HCT116 (cell line): ENCODE measurements at regions not wholly inside any gene's neighbourhood (a gene's known extent, or its start where the extent isn't known, plus 50 kb on each side); places are given as distances from the start of the nearest gene placed in this dataset.

Experiments used
- ATAC-seq: fragments of 200-7000 bp; cut with Tn5 transposase; 2 replicates; pipeline ENCODE4 v1.9.1; 2020; ENCODE audit warnings: mild to moderate bottlenecking, moderate library complexity
- BruUV-seq: library from RNA; stranded (reverse); fragments of 400-500 nt; replicated peaks from 2 replicates; lab custom pipeline; 2021; lab: Mats Ljungman, UMichigan
- CTCF ChIA-PET: fragments of 300-600 bp; sonication (Branson Sonifier 250); formaldehyde crosslinking; loops from one replicate; lab custom pipeline; 2021; ENCODE audit warnings: antibody characterized with exemption; lab: Charles Lee
- POLR2A ChIA-PET: fragments of 300-600, 350-600 bp; sonication (Branson Sonifier 250); formaldehyde crosslinking; loops from one replicate; lab custom pipeline; 2021; ENCODE audit warnings: antibody characterized with exemption; lab: Charles Lee
- RAD21 ChIA-PET, 2 experiments: fragments of 300-600 bp; sonication (Branson Sonifier 250); formaldehyde crosslinking; loops; one replicate each; lab custom pipeline; 2023; ENCODE audit warnings: low total read pairs in 2 of 2; ENCODE audit not compliant: uncharacterized antibody in 2 of 2, unreplicated experiment in 2 of 2, low non-redundant PET in 1 of 2; lab: Charles Lee
- DNase-seq: peaks from one replicate; pipeline ENCODE4 v3.0.0-alpha.2; 2010; ENCODE audit warnings: low read depth, low spot score
- H2AFZ ChIP-seq: fragments of 200-600 bp; shearing (Covaris generic), sonication (generic); 2 replicates; pipeline ENCODE4 v1.6.1; 2017; ENCODE audit warnings: low read depth, mixed run types, mixed read lengths, antibody characterized with exemption, low read length; ENCODE audit not compliant: poor library complexity, severe bottlenecking
- H3K27ac ChIP-seq: 2 replicates; pipeline ENCODE4 v1.5.1; 2012; ENCODE audit warnings: low read depth, low read length
- H3K27me3 ChIP-seq: fragments of 200-600 bp; sonication (generic); 2 replicates; pipeline ENCODE4 v1.6.1; 2016; ENCODE audit warnings: mixed run types, low read length, mixed read lengths; ENCODE audit not compliant: insufficient read depth
- H3K36me3 ChIP-seq, 2 experiments: fragments of 200-500 bp in 1 of 2; fragments of 200-600 bp in 1 of 2; sonication (Bioruptor generic) in 1 of 2; sonication (generic) in 1 of 2; 2 replicates each; pipeline versions ENCODE4 v1.5.1 to v1.6.1; 2014 to 2016; ENCODE audit warnings: low read length in 2 of 2, inconsistent platforms in 1 of 2, mixed read lengths in 1 of 2, mixed run types in 1 of 2; ENCODE audit not compliant: insufficient read depth in 2 of 2, control insufficient read depth in 1 of 2
- H3K4me1 ChIP-seq, 2 experiments: fragments of 200-600 bp in 1 of 2; sonication (generic) in 1 of 2; 2 replicates each; pipeline versions ENCODE4 v1.5.1 to v1.6.1; 2012 to 2017; ENCODE audit warnings: low read length in 2 of 2, inconsistent platforms in 1 of 2, mild to moderate bottlenecking in 1 of 2, mixed read lengths in 1 of 2, mixed run types in 1 of 2, moderate library complexity in 1 of 2; ENCODE audit not compliant: insufficient read depth in 2 of 2, control insufficient read depth in 1 of 2
- H3K4me2 ChIP-seq: fragments of 200-600 bp; sonication (generic); 2 replicates; pipeline ENCODE4 v1.6.1; 2017; ENCODE audit warnings: mixed run types, low read length, mixed read lengths
- H3K4me3 ChIP-seq, 2 experiments: fragments of 200-600 bp in 1 of 2; sonication (generic) in 1 of 2; replicated peaks in 1 of 2; 2 replicates each; pipeline ENCODE4 v1.5.1; 2011 to 2016; ENCODE audit warnings: low read length in 2 of 2, control low read depth in 1 of 2, low read depth in 1 of 2, mild to moderate bottlenecking in 1 of 2, mixed read lengths in 1 of 2, mixed run types in 1 of 2
- H3K79me2 ChIP-seq: fragments of 200-600 bp; sonication (generic); 2 replicates; pipeline ENCODE4 v1.6.1; 2017; ENCODE audit warnings: mild to moderate bottlenecking, mixed run types, low read length, moderate library complexity, mixed read lengths; ENCODE audit not compliant: insufficient read depth
- H3K9ac ChIP-seq: fragments of 200-600 bp; sonication (generic); 2 replicates; pipeline ENCODE4 v1.6.1; 2016; ENCODE audit warnings: low read length, mixed read lengths
- H3K9me2 ChIP-seq: fragments of 200-600 bp; sonication (generic), shearing (Covaris generic); 2 replicates; pipeline ENCODE4 v1.6.1; 2017; ENCODE audit warnings: mixed run types, mild to moderate bottlenecking, moderate library complexity; ENCODE audit not compliant: insufficient read depth
- H3K9me3 ChIP-seq, 2 experiments: fragments of 200-500 bp in 1 of 2; fragments of 200-600 bp in 1 of 2; sonication (Bioruptor generic) in 1 of 2; sonication (generic) in 1 of 2; 2 replicates each; pipeline ENCODE4 v1.6.1; 2014 to 2017; ENCODE audit warnings: low read length in 2 of 2, mixed read lengths in 2 of 2, inconsistent platforms in 1 of 2, low read depth in 1 of 2, mild to moderate bottlenecking in 1 of 2, mixed run types in 1 of 2, moderate library complexity in 1 of 2; ENCODE audit not compliant: control insufficient read depth in 1 of 2, insufficient read depth in 1 of 2
- H4K20me1 ChIP-seq: fragments of 200-600 bp; sonication (generic), shearing (Covaris generic); 2 replicates; pipeline ENCODE4 v1.6.1; 2017; ENCODE audit warnings: mixed run types, mild to moderate bottlenecking, moderate library complexity; ENCODE audit not compliant: insufficient read depth
- ELF1 ChIP-seq: IDR thresholded peaks from 2 replicates; pipeline ENCODE4 v1.6.1; 2012; ENCODE audit warnings: low read depth, borderline replicate concordance
- FOSL1 ChIP-seq: IDR thresholded peaks from 2 replicates; pipeline ENCODE4 v1.6.1; 2012; ENCODE audit warnings: low read depth
- RAD21 ChIP-seq: IDR thresholded peaks from 2 replicates; pipeline ENCODE4 v1.6.1; 2012; ENCODE audit warnings: low read depth, mild to moderate bottlenecking
- SP1 ChIP-seq: IDR thresholded peaks from 2 replicates; pipeline ENCODE4 v1.6.1; 2012; ENCODE audit warnings: low read depth
- TCF7L2 ChIP-seq: IDR thresholded peaks from 2 replicates; pipeline ENCODE4 v1.7.0; 2011; ENCODE audit warnings: borderline replicate concordance, inconsistent platforms; ENCODE audit not compliant: insufficient read depth, insufficient read length; ENCODE audit errors: extremely low read depth
- ZFX ChIP-seq: fragments of 450-650 bp; IDR thresholded peaks from 2 replicates; pipeline ENCODE4 v1.6.1; 2017
- intact Hi-C: fragments of 100-400 bp; cut with micrococcal nuclease; formaldehyde crosslinking; loops from 2 replicates; pipeline ENCODE4 v1.10.0; 2022
- TF ChIP-seq, protein P1 (sequence below), 3 experiments: fragments of 200-600 bp in 1 of 3; sonication (generic) in 1 of 3; IDR thresholded peaks in 2 of 3; conservative IDR thresholded peaks in 1 of 3; 2 replicates each; pipeline ENCODE4 v1.5.1; 2012 to 2017; ENCODE audit warnings: low read depth in 2 of 3, low read length in 2 of 3, antibody characterized with exemption in 1 of 3, borderline replicate concordance in 1 of 3, control low read depth in 1 of 3, mild to moderate bottlenecking in 1 of 3, mixed read lengths in 1 of 3, mixed run types in 1 of 3, moderate library complexity in 1 of 3; ENCODE audit not compliant: insufficient read depth in 1 of 3

DNA sequence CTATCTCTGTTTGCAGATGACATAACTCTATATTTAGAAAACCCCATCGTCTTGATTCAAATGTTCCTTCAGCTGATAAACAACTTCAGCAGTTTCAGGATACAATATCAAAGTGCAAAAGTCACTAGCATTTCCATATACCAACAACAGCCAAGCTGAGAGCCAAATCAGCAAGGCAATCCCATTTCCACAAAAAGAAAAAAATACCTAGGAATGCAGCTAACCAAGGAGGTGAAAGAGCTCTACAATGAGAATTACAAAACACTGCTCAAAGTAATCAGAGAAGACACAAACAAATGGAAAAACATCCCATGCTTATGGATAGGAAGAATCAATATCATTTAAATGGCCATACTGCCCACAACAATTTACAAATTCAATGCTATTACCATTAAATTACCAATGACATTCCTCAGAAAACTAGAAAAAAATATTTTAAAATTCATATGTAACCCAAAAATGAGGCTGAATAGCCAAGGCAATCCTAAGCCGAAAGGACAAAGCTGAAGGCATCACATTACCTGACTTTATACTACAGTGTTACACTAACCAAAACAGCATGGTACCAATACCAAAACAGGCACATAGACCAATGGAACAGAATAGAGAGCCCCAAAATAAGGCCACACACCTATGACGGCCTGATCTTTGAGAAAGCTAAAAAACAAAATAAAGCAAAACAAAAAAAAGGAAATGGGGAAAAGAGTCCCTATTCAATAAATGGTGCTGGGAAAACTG, 901.7 kb downstream of the LRFN5 start (continued):
- TF ChIP-seq TCF7L2 (no peak), ZFX (no peak), FOSL1 (no peak), RAD21 (no peak), ELF1 (no peak)
- TF ChIP-seq, protein P1, sequence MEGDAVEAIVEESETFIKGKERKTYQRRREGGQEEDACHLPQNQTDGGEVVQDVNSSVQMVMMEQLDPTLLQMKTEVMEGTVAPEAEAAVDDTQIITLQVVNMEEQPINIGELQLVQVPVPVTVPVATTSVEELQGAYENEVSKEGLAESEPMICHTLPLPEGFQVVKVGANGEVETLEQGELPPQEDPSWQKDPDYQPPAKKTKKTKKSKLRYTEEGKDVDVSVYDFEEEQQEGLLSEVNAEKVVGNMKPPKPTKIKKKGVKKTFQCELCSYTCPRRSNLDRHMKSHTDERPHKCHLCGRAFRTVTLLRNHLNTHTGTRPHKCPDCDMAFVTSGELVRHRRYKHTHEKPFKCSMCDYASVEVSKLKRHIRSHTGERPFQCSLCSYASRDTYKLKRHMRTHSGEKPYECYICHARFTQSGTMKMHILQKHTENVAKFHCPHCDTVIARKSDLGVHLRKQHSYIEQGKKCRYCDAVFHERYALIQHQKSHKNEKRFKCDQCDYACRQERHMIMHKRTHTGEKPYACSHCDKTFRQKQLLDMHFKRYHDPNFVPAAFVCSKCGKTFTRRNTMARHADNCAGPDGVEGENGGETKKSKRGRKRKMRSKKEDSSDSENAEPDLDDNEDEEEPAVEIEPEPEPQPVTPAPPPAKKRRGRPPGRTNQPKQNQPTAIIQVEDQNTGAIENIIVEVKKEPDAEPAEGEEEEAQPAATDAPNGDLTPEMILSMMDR (IDR thresholded peaks at IDR 0.05 in 2 of 3, conservative IDR thresholded peaks at IDR 0.05 in 1 of 3; ENCODE audit: borderline replicate concordance in 1 of 3, insufficient read depth in 1 of 3, low read depth in 2 of 3, low read length in 2 of 3), result no peak

- H4K20me1 ChIP-seq, result no peaks in the 10 kb centered on the region
- H3K27ac ChIP-seq, result no peak overlapping the region
- H3K9ac ChIP-seq, result no peak overlapping the region
- RAD21 ChIA-PET, result no interaction called here
- no TSS peak for BruUV-seq
- H3K4me3 ChIP-seq, result no peak overlapping the region
- DNase-seq (no peak), ATAC-seq (no peak)
- no peaks in the 10 kb centered on the region for H3K27me3 ChIP-seq
- H2AFZ ChIP-seq, result no peak overlapping the region
- POLR2A ChIA-PET, result no interaction called here
- no peaks in the 10 kb centered on the region for H3K9me3 ChIP-seq
- no peak for TF ChIP-seq SP1
- no peaks in the 10 kb centered on the region for H3K9me2 ChIP-seq
- H3K79me2 ChIP-seq, result no peaks in the 10 kb centered on the region
- H3K36me3 ChIP-seq, result no peaks in the 10 kb centered on the region
- no peak overlapping the region for H3K4me2 ChIP-seq
- CTCF ChIA-PET, result no interaction called here
- intact Hi-C loops, result no loop called here
- no peaks in the 10 kb centered on the region for H3K4me1 ChIP-seq
Measured at GRCh38 chr14:42504433-42504832, 897.8 kb downstream of the LRFN5 start.
